Glutamatergic neuron (in vitro differentiated cells): ENCODE measurements at regions not wholly inside any gene's neighbourhood (a gene's known extent, or its start where the extent isn't known, plus 50 kb on each side); places are given as distances from the start of the nearest gene placed in this dataset.
"Not testable (repeated sequence)": the region's sequence is repeated elsewhere in the genome, so short reads cannot be mapped to it uniquely, and the experiment has no call there.

Source experiments
- DNase-seq: peaks from one replicate; pipeline ENCODE4 v3.0.0; 2022
- H3K27ac Mint-ChIP-seq: one replicate; pipeline ENCODE4 v1.8.0; 2020; ENCODE audit warnings: mild to moderate bottlenecking, mixed read lengths, inconsistent platforms; ENCODE audit not compliant: unreplicated experiment
- H3K27me3 Mint-ChIP-seq: one replicate; pipeline ENCODE4 v1.8.0; 2020; ENCODE audit warnings: mild to moderate bottlenecking, moderate library complexity, mixed read lengths, inconsistent platforms; ENCODE audit not compliant: unreplicated experiment
- H3K36me3 Mint-ChIP-seq: one replicate; pipeline ENCODE4 v1.8.0; 2020; ENCODE audit warnings: mild to moderate bottlenecking, mixed read lengths, inconsistent platforms; ENCODE audit not compliant: unreplicated experiment
- H3K4me1 Mint-ChIP-seq: one replicate; pipeline ENCODE4 v1.8.0; 2020; ENCODE audit warnings: mild to moderate bottlenecking, low read depth, mixed read lengths, inconsistent platforms; ENCODE audit not compliant: unreplicated experiment
- H3K4me3 Mint-ChIP-seq: one replicate; pipeline ENCODE4 v1.8.0; 2020; ENCODE audit warnings: mild to moderate bottlenecking, mixed read lengths, inconsistent platforms; ENCODE audit not compliant: unreplicated experiment
- H3K9me3 Mint-ChIP-seq: one replicate; pipeline ENCODE4 v1.8.0; 2020; ENCODE audit warnings: mild to moderate bottlenecking, moderate library complexity, mixed read lengths, inconsistent platforms; ENCODE audit not compliant: unreplicated experiment
- CTCF ChIP-seq: fragments of 200-600 bp; sonication (generic); IDR thresholded peaks from one replicate; pipeline ENCODE4 v1.5.0; 2021; ENCODE audit not compliant: partially characterized antibody, unreplicated experiment

GRCh38 chr12:131321988-131322387 lies 368.3 kb downstream of the ADGRD1 start:
- DNase-seq, result no peak
- Mint-ChIP-seq H3K27ac (no peak overlapping the region), H3K4me1 (no peaks in the 10 kb centered on the region), H3K27me3 (peaks cover 10% of the 10 kb centered on the region), H3K9me3 (peaks cover 16% of the 10 kb centered on the region), H3K4me3 (no peak overlapping the region), H3K36me3 (peaks cover 28% of the 10 kb centered on the region)
- TF ChIP-seq CTCF, result no peak

GRCh38 chr12:131322460-131322859 lies 368.8 kb downstream of the ADGRD1 start:
- not testable (repeated sequence) for H3K4me1 Mint-ChIP-seq, H3K4me3 Mint-ChIP-seq, DNase-seq, H3K27ac Mint-ChIP-seq
- peaks cover 11% of the 10 kb centered on the region for H3K27me3 Mint-ChIP-seq
- H3K9me3 Mint-ChIP-seq, result peaks cover 15% of the 10 kb centered on the region
- peaks cover 26% of the 10 kb centered on the region for H3K36me3 Mint-ChIP-seq

- peaks cover 12% of the 10 kb centered on the region for H3K36me3 Mint-ChIP-seq
Observed at GRCh38 chr12:131323879-131324278, 370.2 kb downstream of the ADGRD1 start.

GRCh38 chr12:131327521-131328488 lies 374.1 kb downstream of the ADGRD1 start:
- TF ChIP-seq CTCF, result no peak
- H3K4me3 Mint-ChIP-seq, result no peak overlapping the region
- peaks cover 2% of the 10 kb centered on the region for H3K4me1 Mint-ChIP-seq
- H3K36me3 Mint-ChIP-seq, result peaks cover 7% of the 10 kb centered on the region
- H3K9me3 Mint-ChIP-seq, result peaks cover 13% of the 10 kb centered on the region
- no peak overlapping the region for H3K27ac Mint-ChIP-seq
- DNase-seq, result no peak
- peaks cover 8% of the 10 kb centered on the region for H3K27me3 Mint-ChIP-seq

More at GRCh38 chr12:131323879-131324278, 370.2 kb downstream of the ADGRD1 start:
- TF ChIP-seq CTCF, result no peak
- no peak overlapping the region for H3K4me3 Mint-ChIP-seq
- peaks cover 2% of the 10 kb centered on the region for H3K4me1 Mint-ChIP-seq
- peaks cover 10% of the 10 kb centered on the region for H3K9me3 Mint-ChIP-seq
- H3K27ac Mint-ChIP-seq, result no peak overlapping the region
- peaks cover 6% of the 10 kb centered on the region for H3K27me3 Mint-ChIP-seq
- DNase-seq, result no peak

- H3K27ac Mint-ChIP-seq, DNase-seq: not testable (repeated sequence)
Observed at GRCh38 chr12:131328861-131329845, 375.4 kb downstream of the ADGRD1 start.

More at GRCh38 chr12:131328861-131329845, 375.4 kb downstream of the ADGRD1 start:
- H3K27me3 Mint-ChIP-seq, H3K4me3 Mint-ChIP-seq, H3K4me1 Mint-ChIP-seq, H3K36me3 Mint-ChIP-seq: not testable (repeated sequence)
- peaks cover 13% of the 10 kb centered on the region for H3K9me3 Mint-ChIP-seq
